ENCODE measurements at regions not wholly inside any gene's neighbourhood (a gene's known extent, or its start where the extent isn't known, plus 50 kb on each side); places are given as distances from the start of the nearest gene placed in this dataset.

GRCh38 chr11:80842246-80842645 is 1401.4 kb upstream of the TENM4 start:
- TF ChIP-seq CTCF (IDR thresholded peaks at IDR 0.05) (no peak), POLR2A (IDR thresholded peaks at IDR 0.05) (no peak)

Data from heart left ventricle (tissue), 13 donors.